Right lobe of liver (tissue), 6 donors: ENCODE measurements at regions not wholly inside any gene's neighbourhood (a gene's known extent, or its start where the extent isn't known, plus 50 kb on each side); places are given as distances from the start of the nearest gene placed in this dataset.
A peak's percentile ranks its signal among the peaks of the same experiment; 100 is the strongest.
"Not testable (repeated sequence)": the region's sequence is repeated elsewhere in the genome, so short reads cannot be mapped to it uniquely, and the experiment has no call there.

Experiments
- ATAC-seq, 4 donors: fragments of 200-7000 bp; cut with Tn5 transposase; one replicate each; pipeline ENCODE4 v1.9.1; 2020; ENCODE audit warnings: mild to moderate bottlenecking in 4 of 4, moderate library complexity in 4 of 4
- DNase-seq, 3 donors: peaks; one replicate each; pipeline ENCODE4 v3.0.0-alpha.2; 2020
- H3K27ac ChIP-seq, 3 donors: fragments of 200-600 bp; one replicate each; pipeline ENCODE4 v1.8.0; 2022
- H3K27me3 ChIP-seq, 2 donors: fragments of 200-600 bp; one replicate each; pipeline ENCODE4 v1.8.0; 2022
- H3K36me3 ChIP-seq, 4 donors: fragments of 200-600 bp; sonication (generic) in 1 of 4; one replicate each; pipeline versions ENCODE4 v1.5.1 to v1.8.0; 2017 to 2022; ENCODE audit warnings: control low read depth in 1 of 4
- H3K4me1 ChIP-seq, 4 donors: fragments of 200-600 bp; sonication (generic) in 1 of 4; one replicate each; pipeline versions ENCODE4 v1.5.1 to v1.8.0; 2017 to 2022; ENCODE audit warnings: control low read depth in 1 of 4
- H3K4me3 ChIP-seq, 3 donors: fragments of 200-600 bp; one replicate each; pipeline ENCODE4 v1.8.0; 2022
- H3K9me3 ChIP-seq, 4 donors: fragments of 200-600 bp; sonication (generic) in 1 of 4; one replicate each; pipeline versions ENCODE4 v1.5.1 to v1.8.0; 2017 to 2022; ENCODE audit warnings: control low read depth in 1 of 4
- POLR2A ChIP-seq: fragments of 450-650 bp; IDR thresholded peaks from one replicate; pipeline ENCODE4 v1.6.1; 2017; ENCODE audit warnings: antibody characterized with exemption, mild to moderate bottlenecking
- WGBS: methylation state at CpG from one replicate; pipeline ENCODE4 v1.1.6; 2018; ENCODE audit warnings: low coverage, low lambda C conversion rate; ENCODE audit not compliant: insufficient coverage; ENCODE audit errors: missing lambda C conversion rate; 5-methylcytosine and 5-hydroxymethylcytosine counted together
- intact Hi-C, 2 donors: fragments of 100-400 bp; cut with DNase I; formaldehyde crosslinking; loops; one replicate each; pipeline versions ENCODE4 v1.11.2 to v1.14.1; 2022
- TF ChIP-seq, protein P1 (sequence below), 4 donors: fragments of 200-600 bp in 3 of 4; fragments of 450-650 bp in 1 of 4; IDR thresholded peaks; one replicate each; pipeline versions ENCODE4 v1.5.1 to v1.8.0; 2016 to 2022; ENCODE audit warnings: antibody characterized with exemption in 4 of 4, mild to moderate bottlenecking in 2 of 4
- donor health status: DM: no; HTN: yes; CAD: no.
- donor health status: DM: no; HTN: no; CAD: no.
- donor health status: DM: no; HTN: no; CAD: no.
- donor health status: DM: no; HTN: yes; CAD: no.
- donor health status: DM: no; HTN: yes; CAD: no.

DNA sequence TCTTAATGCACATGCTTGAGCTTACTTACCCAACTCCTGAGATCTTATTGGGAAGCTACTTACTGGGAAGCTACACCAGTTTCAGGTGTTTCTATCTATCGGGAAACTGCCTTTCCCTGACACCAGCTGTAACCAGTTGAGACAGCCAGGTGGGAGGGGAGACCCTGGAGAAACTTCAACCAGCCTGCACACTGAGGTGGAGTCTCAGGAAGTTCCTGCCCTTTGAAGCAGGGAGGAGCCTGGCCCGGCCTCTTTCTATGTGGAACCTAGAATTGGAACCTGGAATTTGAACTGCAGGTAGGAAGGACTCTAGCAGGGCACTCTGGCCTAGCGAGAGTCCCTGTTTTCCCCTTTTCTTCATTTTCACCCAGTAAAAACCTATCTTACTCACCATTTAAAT lies 425.8 kb upstream of the PABPC4L start:
- WGBS, result 43% methylated on average over 2 of the region's 3 CpGs
- Histone ChIP-seq H3K4me1 (no peaks in the 10 kb centered on the region), H3K27me3 (no peaks in the 10 kb centered on the region), H3K27ac (no peak overlapping the region), H3K9me3 (no peaks in the 10 kb centered on the region), H3K4me3 (no peak overlapping the region), H3K36me3 (no peaks in the 10 kb centered on the region)
- ATAC-seq, result no peak
- intact Hi-C loops, result no loop called here
- DNase-seq, result no peak
- TF ChIP-seq, protein P1, sequence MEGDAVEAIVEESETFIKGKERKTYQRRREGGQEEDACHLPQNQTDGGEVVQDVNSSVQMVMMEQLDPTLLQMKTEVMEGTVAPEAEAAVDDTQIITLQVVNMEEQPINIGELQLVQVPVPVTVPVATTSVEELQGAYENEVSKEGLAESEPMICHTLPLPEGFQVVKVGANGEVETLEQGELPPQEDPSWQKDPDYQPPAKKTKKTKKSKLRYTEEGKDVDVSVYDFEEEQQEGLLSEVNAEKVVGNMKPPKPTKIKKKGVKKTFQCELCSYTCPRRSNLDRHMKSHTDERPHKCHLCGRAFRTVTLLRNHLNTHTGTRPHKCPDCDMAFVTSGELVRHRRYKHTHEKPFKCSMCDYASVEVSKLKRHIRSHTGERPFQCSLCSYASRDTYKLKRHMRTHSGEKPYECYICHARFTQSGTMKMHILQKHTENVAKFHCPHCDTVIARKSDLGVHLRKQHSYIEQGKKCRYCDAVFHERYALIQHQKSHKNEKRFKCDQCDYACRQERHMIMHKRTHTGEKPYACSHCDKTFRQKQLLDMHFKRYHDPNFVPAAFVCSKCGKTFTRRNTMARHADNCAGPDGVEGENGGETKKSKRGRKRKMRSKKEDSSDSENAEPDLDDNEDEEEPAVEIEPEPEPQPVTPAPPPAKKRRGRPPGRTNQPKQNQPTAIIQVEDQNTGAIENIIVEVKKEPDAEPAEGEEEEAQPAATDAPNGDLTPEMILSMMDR (IDR thresholded peaks at IDR 0.05), result no peak
- TF ChIP-seq POLR2A, result no peak

DNA sequence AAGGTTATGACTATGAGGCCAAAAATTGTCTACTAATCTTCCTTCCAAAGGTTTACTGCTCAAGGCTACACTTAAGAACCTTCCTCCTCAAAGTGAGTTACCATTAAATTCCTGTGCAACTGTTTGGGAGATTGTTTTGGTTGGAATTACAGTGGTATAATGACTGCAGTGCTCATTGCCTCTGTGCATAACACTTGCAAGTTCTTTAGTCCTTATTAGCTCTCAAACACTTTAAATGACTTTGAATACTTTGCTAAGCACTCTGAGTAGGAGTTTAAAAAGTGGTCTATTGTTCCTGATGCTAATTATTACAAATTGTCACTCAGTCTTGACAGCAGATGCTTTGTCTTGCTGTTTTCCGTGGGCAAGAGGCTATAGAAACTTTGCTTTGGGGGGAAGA lies 422.8 kb upstream of the PABPC4L start:
- Histone ChIP-seq H3K27me3 (no peaks in the 10 kb centered on the region), H3K4me1 (no peaks in the 10 kb centered on the region), H3K27ac (no peak overlapping the region), H3K36me3 (no peaks in the 10 kb centered on the region), H3K9me3 (no peaks in the 10 kb centered on the region), H3K4me3 (no peak overlapping the region)
- ATAC-seq (no peak), DNase-seq (no peak)
- TF ChIP-seq, protein P1 (IDR thresholded peaks at IDR 0.05), result no peak
- TF ChIP-seq POLR2A, result no peak
- WGBS, result 52% methylated on average over 1 of the region's 1 CpG
- intact Hi-C loops, result no loop called here

DNA sequence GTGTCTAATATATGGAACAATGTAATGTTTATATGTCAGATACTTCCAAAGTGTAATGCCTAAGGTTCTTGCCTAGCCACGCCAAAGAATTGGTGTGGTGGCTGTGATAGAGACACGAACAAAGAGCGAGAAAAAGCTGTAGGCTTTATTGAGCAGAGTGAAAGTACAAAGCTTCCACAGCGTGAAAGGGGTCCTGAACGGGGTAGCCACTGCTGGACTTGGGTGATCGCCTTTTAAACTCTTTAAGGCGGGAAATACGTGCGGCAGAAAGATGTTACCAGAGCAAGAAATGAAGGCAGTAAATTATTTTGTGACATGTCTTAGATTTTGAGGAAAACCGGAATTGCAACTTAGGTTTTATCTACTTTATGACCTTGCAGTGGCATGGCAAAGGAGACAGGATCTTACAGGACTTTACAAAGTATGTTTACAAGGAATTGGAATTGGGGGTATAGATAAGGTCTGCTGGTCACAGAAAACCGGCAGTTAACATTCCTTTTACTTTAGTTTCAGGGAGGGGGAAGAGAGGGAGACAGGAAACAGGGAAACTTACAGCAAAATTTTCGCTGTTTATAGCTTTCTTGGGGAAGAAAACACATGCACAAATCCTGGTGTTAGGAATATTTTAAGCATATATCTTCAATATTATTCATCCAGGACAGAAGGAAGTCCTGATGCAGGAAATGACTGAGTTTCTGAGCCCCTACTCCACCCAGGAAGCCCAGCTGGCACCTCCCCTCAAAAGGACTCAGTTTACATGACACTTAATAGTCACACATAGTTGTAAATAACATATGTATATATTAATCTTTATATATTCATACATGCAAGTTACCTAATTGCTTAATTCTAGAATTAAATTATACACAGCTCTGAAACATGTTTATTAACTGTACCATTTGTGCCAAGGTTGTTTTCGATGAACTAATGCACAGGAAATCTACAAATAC lies 421.3 kb upstream of the PABPC4L start:
- 55% methylated on average over 13 of the region's 13 CpGs for WGBS

DNA sequence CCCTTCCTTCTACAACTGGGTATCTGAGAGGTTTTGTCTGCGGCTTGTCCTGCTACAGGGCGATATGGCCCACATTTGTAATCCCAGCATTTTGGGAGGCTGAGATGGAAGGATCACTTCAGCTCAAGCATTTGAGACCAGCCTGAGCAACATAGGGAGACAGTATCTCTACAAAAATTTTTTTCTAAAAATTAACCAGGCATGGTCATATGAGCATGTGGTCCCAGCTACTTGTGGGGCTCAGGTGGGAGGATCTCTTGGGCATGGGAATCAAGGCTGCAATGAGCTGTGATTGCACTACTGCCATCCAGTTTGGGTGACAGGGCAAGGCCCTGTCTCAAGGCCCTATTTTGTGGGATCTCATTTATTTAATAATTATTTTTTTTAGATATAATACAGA lies 420.6 kb upstream of the PABPC4L start:
- Histone ChIP-seq H3K27ac (no peak overlapping the region), H3K4me3 (no peak overlapping the region), H3K27me3 (no peaks in the 10 kb centered on the region), H3K36me3 (no peaks in the 10 kb centered on the region), H3K9me3 (no peaks in the 10 kb centered on the region), H3K4me1 (no peaks in the 10 kb centered on the region)
- intact Hi-C loops, result no loop called here
- TF ChIP-seq, protein P1 (IDR thresholded peaks at IDR 0.05), result no peak
- no peak for TF ChIP-seq POLR2A
- DNase-seq, result no peak
- ATAC-seq, result no peak
- 95% methylated on average over 2 of the region's 2 CpGs for WGBS

More for the DNA sequence above, 421.3 kb upstream of the PABPC4L start:
- H3K9me3 ChIP-seq, H3K4me3 ChIP-seq, H3K4me1 ChIP-seq, H3K36me3 ChIP-seq, intact Hi-C loops, H3K27me3 ChIP-seq, DNase-seq: not testable (repeated sequence)
- peak in 1 of 4 donors; percentile 19 for ATAC-seq
- H3K27ac ChIP-seq, result peak overlapping the region in 1 of 3 donors; percentile 24

DNA sequence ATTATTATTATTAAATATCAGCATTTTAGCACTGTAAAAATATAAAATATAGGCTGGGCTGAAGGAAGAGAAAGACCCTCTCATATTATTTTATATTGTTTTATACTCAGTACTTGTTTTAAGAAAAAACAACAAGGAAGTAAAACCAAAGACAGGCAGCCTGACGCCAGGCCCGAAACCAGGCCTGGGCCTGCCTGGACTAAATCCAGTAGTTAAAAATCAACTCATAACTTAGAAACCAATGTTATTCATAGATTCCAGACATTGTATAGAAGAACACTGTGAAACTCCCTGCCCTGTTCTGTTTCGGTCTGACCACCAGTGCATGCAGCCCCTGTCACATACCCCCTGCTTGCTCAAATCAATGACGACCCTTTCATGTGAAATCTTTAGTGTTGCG lies 420.1 kb upstream of the PABPC4L start:
- DNase-seq, H3K36me3 ChIP-seq, H3K27me3 ChIP-seq, H3K4me1 ChIP-seq, H3K4me3 ChIP-seq, H3K9me3 ChIP-seq, intact Hi-C loops, ATAC-seq, H3K27ac ChIP-seq: not testable (repeated sequence)
- WGBS, result 51% methylated on average over 5 of the region's 5 CpGs
